Dedifferentiated amniotic fluid mesenchymal stem cell (primary cell): ENCODE measurements at regions not wholly inside any gene's neighbourhood (a gene's known extent, or its start where the extent isn't known, plus 50 kb on each side); places are given as distances from the start of the nearest gene placed in this dataset.

ENCODE experiments used
- DNase-seq: peaks from one replicate; pipeline ENCODE4 v3.0.0-alpha.2; 2016; ENCODE audit errors: extremely low spot score

- no peak for DNase-seq
Measured at GRCh38 chr3:13210221-13210975, 137.2 kb upstream of the IQSEC1 start.

- no peak for DNase-seq
Measured at GRCh38 chr3:13209634-13209997, 136.4 kb upstream of the IQSEC1 start.

GRCh38 chr3:13208706-13209633 is 135.7 kb upstream of the IQSEC1 start:
- DNase-seq = no peak

- DNase-seq = no peak
Measured at GRCh38 chr3:13207975-13208705, 134.9 kb upstream of the IQSEC1 start.

GRCh38 chr3:13207578-13207922 is 134.3 kb upstream of the IQSEC1 start:
- no peak for DNase-seq

- DNase-seq = no peak
Measured at GRCh38 chr3:13206799-13207577, 133.8 kb upstream of the IQSEC1 start.

- no peak for DNase-seq
Measured at GRCh38 chr3:13205567-13206143, 132.4 kb upstream of the IQSEC1 start.

GRCh38 chr3:13204177-13204581 is 130.9 kb upstream of the IQSEC1 start:
- no peak for DNase-seq

- no peak for DNase-seq
Measured at GRCh38 chr3:13203398-13204176, 130.4 kb upstream of the IQSEC1 start.

GRCh38 chr3:13202744-13203397 is 129.6 kb upstream of the IQSEC1 start:
- no peak for DNase-seq

- no peak for DNase-seq
Measured at GRCh38 chr3:13201851-13202250, 128.6 kb upstream of the IQSEC1 start.

- no peak for DNase-seq
Measured at GRCh38 chr3:13200946-13201345, 127.7 kb upstream of the IQSEC1 start.

GRCh38 chr3:13200465-13200864 is 127.2 kb upstream of the IQSEC1 start:
- DNase-seq = no peak

GRCh38 chr3:13199899-13200451 is 126.7 kb upstream of the IQSEC1 start:
- no peak for DNase-seq

- DNase-seq = no peak
Measured at GRCh38 chr3:13199006-13199776, 126.0 kb upstream of the IQSEC1 start.

GRCh38 chr3:13198264-13198879 is 125.1 kb upstream of the IQSEC1 start:
- no peak for DNase-seq

GRCh38 chr3:13197795-13198194 is 124.6 kb upstream of the IQSEC1 start:
- no peak for DNase-seq

GRCh38 chr3:13197281-13197680 is 124.1 kb upstream of the IQSEC1 start:
- no peak for DNase-seq
